Effector memory CD8-positive, alpha-beta T cell (primary cell): ENCODE measurements at regions not wholly inside any gene's neighbourhood (a gene's known extent, or its start where the extent isn't known, plus 50 kb on each side); places are given as distances from the start of the nearest gene placed in this dataset.
"Not testable (repeated sequence)": the region's sequence is repeated elsewhere in the genome, so short reads cannot be mapped to it uniquely, and the experiment has no call there.

Experiments used
- ATAC-seq: fragments of 150-1000 bp; cut with Tn5 transposase; replicated peaks from 2 replicates; pipeline ENCODE4 v1.10.0; 2021; ENCODE audit warnings: mild to moderate bottlenecking, moderate library complexity
- DNase-seq, 3 experiments: peaks; one replicate each; pipeline ENCODE4 v3.0.0; 2021
- H3K27ac Mint-ChIP-seq, 2 donors: one replicate each; pipeline ENCODE4 v1.8.0; 2022; ENCODE audit warnings: mild to moderate bottlenecking in 2 of 2, mixed read lengths in 2 of 2, moderate library complexity in 2 of 2
- H3K27me3 Mint-ChIP-seq, 2 donors: one replicate each; pipeline ENCODE4 v1.8.0; 2022; ENCODE audit warnings: mixed read lengths in 2 of 2
- H3K36me3 Mint-ChIP-seq: one replicate; pipeline ENCODE4 v1.8.0; 2022; ENCODE audit warnings: mild to moderate bottlenecking, moderate library complexity, mixed read lengths; ENCODE audit not compliant: insufficient read depth
- H3K4me1 Mint-ChIP-seq, 2 donors: one replicate each; pipeline ENCODE4 v1.8.0; 2022; ENCODE audit warnings: low read depth in 2 of 2, mixed read lengths in 2 of 2
- H3K4me3 Mint-ChIP-seq, 2 donors: one replicate each; pipeline ENCODE4 v1.8.0; 2022; ENCODE audit warnings: mild to moderate bottlenecking in 2 of 2, mixed read lengths in 2 of 2, moderate library complexity in 2 of 2
- H3K9me3 Mint-ChIP-seq, 2 donors: one replicate each; pipeline ENCODE4 v1.8.0; 2022; ENCODE audit warnings: mixed read lengths in 2 of 2

GRCh38 chr21:18522181-18522972, 118.8 kb upstream of the TMPRSS15 start:
- Mint-ChIP-seq H3K4me3 (no peak overlapping the region), H3K9me3 (peaks cover 0 to 3% of the 10 kb centered on the region in 2 donors), H3K36me3 (no peaks in the 10 kb centered on the region), H3K4me1 (no peaks in the 10 kb centered on the region), H3K27me3 (no peaks in the 10 kb centered on the region), H3K27ac (no peak overlapping the region)
- DNase-seq (no peak), ATAC-seq (no peak)

- Mint-ChIP-seq H3K4me1 (no peaks in the 10 kb centered on the region), H3K27me3 (no peaks in the 10 kb centered on the region), H3K4me3 (no peak overlapping the region), H3K27ac (no peak overlapping the region), H3K9me3 (peaks cover 0 to 3% of the 10 kb centered on the region in 2 donors), H3K36me3 (no peaks in the 10 kb centered on the region)
- DNase-seq (no peak), ATAC-seq (no peak)
These were observed 120.7 kb upstream of the TMPRSS15 start for GRCh38 chr21:18524097-18524880.

- no peak for DNase-seq
- Mint-ChIP-seq H3K4me3 (no peak overlapping the region), H3K27me3 (no peaks in the 10 kb centered on the region), H3K36me3 (no peaks in the 10 kb centered on the region), H3K9me3 (peaks cover 2 to 10% of the 10 kb centered on the region in 2 donors), H3K4me1 (no peaks in the 10 kb centered on the region), H3K27ac (no peak overlapping the region)
- ATAC-seq = no peak
These were observed 125.7 kb upstream of the TMPRSS15 start for GRCh38 chr21:18529254-18529653.

GRCh38 chr21:18542081-18542480, 138.5 kb upstream of the TMPRSS15 start:
- H3K27me3 Mint-ChIP-seq = no peaks in the 10 kb centered on the region
- H3K4me3 Mint-ChIP-seq = no peak overlapping the region
- no peak for ATAC-seq
- no peaks in the 10 kb centered on the region for H3K36me3 Mint-ChIP-seq
- no peaks in the 10 kb centered on the region for H3K4me1 Mint-ChIP-seq
- H3K27ac Mint-ChIP-seq = no peak overlapping the region
- H3K9me3 Mint-ChIP-seq = no peaks in the 10 kb centered on the region
- DNase-seq = no peak

GRCh38 chr21:18545908-18546307, 142.3 kb upstream of the TMPRSS15 start:
- DNase-seq (no peak), ATAC-seq (no peak)
- H3K27me3 Mint-ChIP-seq = no peaks in the 10 kb centered on the region
- H3K36me3 Mint-ChIP-seq = no peaks in the 10 kb centered on the region
- no peak overlapping the region for H3K27ac Mint-ChIP-seq
- H3K4me1 Mint-ChIP-seq = no peaks in the 10 kb centered on the region
- H3K9me3 Mint-ChIP-seq = no peaks in the 10 kb centered on the region
- no peak overlapping the region for H3K4me3 Mint-ChIP-seq

- Mint-ChIP-seq H3K27me3 (no peaks in the 10 kb centered on the region), H3K27ac (no peak overlapping the region), H3K9me3 (peaks cover 0 to 1% of the 10 kb centered on the region in 2 donors), H3K36me3 (no peaks in the 10 kb centered on the region), H3K4me1 (no peaks in the 10 kb centered on the region), H3K4me3 (no peak overlapping the region)
- no peak for ATAC-seq
- DNase-seq = no peak
These were observed 143.8 kb upstream of the TMPRSS15 start for GRCh38 chr21:18547347-18547746.

- Mint-ChIP-seq H3K4me3 (no peak overlapping the region), H3K4me1 (no peaks in the 10 kb centered on the region), H3K9me3 (peaks cover 0 to 1% of the 10 kb centered on the region in 2 donors), H3K27me3 (no peaks in the 10 kb centered on the region), H3K27ac (no peak overlapping the region), H3K36me3 (no peaks in the 10 kb centered on the region)
- DNase-seq (no peak), ATAC-seq (no peak)
These were observed 144.7 kb upstream of the TMPRSS15 start for GRCh38 chr21:18548249-18548648.

GRCh38 chr21:18549214-18549905, 145.8 kb upstream of the TMPRSS15 start:
- no peaks in the 10 kb centered on the region for H3K36me3 Mint-ChIP-seq
- DNase-seq = no peak
- ATAC-seq = no peak
- no peak overlapping the region for H3K4me3 Mint-ChIP-seq
- no peaks in the 10 kb centered on the region for H3K27me3 Mint-ChIP-seq
- no peak overlapping the region for H3K27ac Mint-ChIP-seq
- peaks cover 1 to 6% of the 10 kb centered on the region in 2 donors for H3K9me3 Mint-ChIP-seq
- H3K4me1 Mint-ChIP-seq = no peaks in the 10 kb centered on the region

- peaks cover 1 to 7% of the 10 kb centered on the region in 2 donors for H3K9me3 Mint-ChIP-seq
- H3K36me3 Mint-ChIP-seq = no peaks in the 10 kb centered on the region
- no peak overlapping the region for H3K27ac Mint-ChIP-seq
- no peaks in the 10 kb centered on the region for H3K27me3 Mint-ChIP-seq
- no peaks in the 10 kb centered on the region for H3K4me1 Mint-ChIP-seq
- DNase-seq (no peak), ATAC-seq (no peak)
- no peak overlapping the region for H3K4me3 Mint-ChIP-seq
These were observed 146.8 kb upstream of the TMPRSS15 start for GRCh38 chr21:18550361-18550760.

GRCh38 chr21:18553786-18554185, 150.2 kb upstream of the TMPRSS15 start:
- Mint-ChIP-seq H3K27me3 (no peaks in the 10 kb centered on the region), H3K4me3 (no peak overlapping the region)

GRCh38 chr21:18567770-18568169, 164.2 kb upstream of the TMPRSS15 start:
- H3K27me3 Mint-ChIP-seq, ATAC-seq, H3K4me1 Mint-ChIP-seq, H3K27ac Mint-ChIP-seq, H3K36me3 Mint-ChIP-seq, DNase-seq, H3K4me3 Mint-ChIP-seq: not testable (repeated sequence)
- peaks cover 0 to 12% of the 10 kb centered on the region in 2 donors for H3K9me3 Mint-ChIP-seq

More at GRCh38 chr21:18553786-18554185, 150.2 kb upstream of the TMPRSS15 start:
- ATAC-seq (no peak), DNase-seq (no peak)
- no peaks in the 10 kb centered on the region for H3K36me3 Mint-ChIP-seq
- H3K9me3 Mint-ChIP-seq = peaks cover 3 to 7% of the 10 kb centered on the region in 2 donors
- no peak overlapping the region for H3K27ac Mint-ChIP-seq
- no peaks in the 10 kb centered on the region for H3K4me1 Mint-ChIP-seq

- ATAC-seq = no peak
- Mint-ChIP-seq H3K27ac (no peak overlapping the region), H3K4me3 (no peak overlapping the region), H3K4me1 (no peaks in the 10 kb centered on the region), H3K36me3 (no peaks in the 10 kb centered on the region), H3K9me3 (peaks cover 8 to 18% of the 10 kb centered on the region in 2 donors), H3K27me3 (no peaks in the 10 kb centered on the region)
- no peak for DNase-seq
These were observed 184.5 kb upstream of the TMPRSS15 start for GRCh38 chr21:18588001-18588662.

- H3K4me3 Mint-ChIP-seq = no peak overlapping the region
- peaks cover 2 to 5% of the 10 kb centered on the region in 2 donors for H3K9me3 Mint-ChIP-seq
- DNase-seq (no peak), ATAC-seq (no peak)
- H3K4me1 Mint-ChIP-seq = no peaks in the 10 kb centered on the region
- no peaks in the 10 kb centered on the region for H3K27me3 Mint-ChIP-seq
- H3K36me3 Mint-ChIP-seq = no peaks in the 10 kb centered on the region
- H3K27ac Mint-ChIP-seq = no peak overlapping the region
These were observed 197.6 kb upstream of the TMPRSS15 start for GRCh38 chr21:18601146-18601545.
